ENCODE measurements at regions not wholly inside any gene's neighbourhood (a gene's known extent, or its start where the extent isn't known, plus 50 kb on each side); places are given as distances from the start of the nearest gene placed in this dataset.

- TF ChIP-seq CTCF (IDR thresholded peaks at IDR 0.05) (no peak), POLR2AphosphoS5 (IDR thresholded peaks at IDR 0.05) (no peak), POLR2A (IDR thresholded peaks at IDR 0.05) (no peak), EP300 (IDR thresholded peaks at IDR 0.05) (no peak)
Measured at GRCh38 chr2:126475031-126475430, 180.9 kb upstream of the GYPC start.

All from stomach (tissue), 4 donors.